Neural progenitor cell (in vitro differentiated cells): ENCODE measurements at regions not wholly inside any gene's neighbourhood (a gene's known extent, or its start where the extent isn't known, plus 50 kb on each side); places are given as distances from the start of the nearest gene placed in this dataset.

Experiments
- EZH2phosphoT487 ChIP-seq: fragments of 200-600 bp; sonication (generic); IDR thresholded peaks from 2 replicates; pipeline ENCODE4 v1.6.1; 2017; ENCODE audit warnings: antibody characterized with exemption
- TF ChIP-seq, protein P1 (sequence below): fragments of 200-600 bp; sonication (generic); IDR thresholded peaks from 2 replicates; pipeline ENCODE4 v1.5.1; 2017; ENCODE audit warnings: antibody characterized with exemption, mild to moderate bottlenecking

DNA sequence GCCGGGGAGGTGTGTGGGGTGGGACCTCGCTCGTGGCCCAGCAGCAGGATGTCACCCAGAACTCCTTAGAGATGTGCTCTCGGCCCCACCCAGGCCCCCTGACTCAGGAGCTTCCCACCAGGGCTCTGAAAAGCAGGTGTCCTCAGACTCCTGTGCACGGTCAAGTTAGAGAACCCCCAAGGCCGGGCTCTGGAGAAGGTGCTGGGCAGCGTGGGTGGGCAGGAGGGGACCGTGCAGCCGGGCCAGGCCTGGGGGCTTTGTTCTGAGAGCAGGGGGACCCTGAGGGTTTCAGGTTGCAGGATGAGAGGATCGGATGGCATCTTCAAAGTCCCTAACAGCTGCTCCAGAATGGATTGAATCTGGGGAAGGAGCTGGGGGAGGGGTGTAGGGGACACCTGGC is 164.4 kb upstream of the CIBAR2 start:
- TF ChIP-seq EZH2phosphoT487 = no peak
- TF ChIP-seq, protein P1, sequence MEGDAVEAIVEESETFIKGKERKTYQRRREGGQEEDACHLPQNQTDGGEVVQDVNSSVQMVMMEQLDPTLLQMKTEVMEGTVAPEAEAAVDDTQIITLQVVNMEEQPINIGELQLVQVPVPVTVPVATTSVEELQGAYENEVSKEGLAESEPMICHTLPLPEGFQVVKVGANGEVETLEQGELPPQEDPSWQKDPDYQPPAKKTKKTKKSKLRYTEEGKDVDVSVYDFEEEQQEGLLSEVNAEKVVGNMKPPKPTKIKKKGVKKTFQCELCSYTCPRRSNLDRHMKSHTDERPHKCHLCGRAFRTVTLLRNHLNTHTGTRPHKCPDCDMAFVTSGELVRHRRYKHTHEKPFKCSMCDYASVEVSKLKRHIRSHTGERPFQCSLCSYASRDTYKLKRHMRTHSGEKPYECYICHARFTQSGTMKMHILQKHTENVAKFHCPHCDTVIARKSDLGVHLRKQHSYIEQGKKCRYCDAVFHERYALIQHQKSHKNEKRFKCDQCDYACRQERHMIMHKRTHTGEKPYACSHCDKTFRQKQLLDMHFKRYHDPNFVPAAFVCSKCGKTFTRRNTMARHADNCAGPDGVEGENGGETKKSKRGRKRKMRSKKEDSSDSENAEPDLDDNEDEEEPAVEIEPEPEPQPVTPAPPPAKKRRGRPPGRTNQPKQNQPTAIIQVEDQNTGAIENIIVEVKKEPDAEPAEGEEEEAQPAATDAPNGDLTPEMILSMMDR = no peak
